Endodermal cell (in vitro differentiated cells): ENCODE measurements at regions not wholly inside any gene's neighbourhood (a gene's known extent, or its start where the extent isn't known, plus 50 kb on each side); places are given as distances from the start of the nearest gene placed in this dataset.

Source experiments
- DNase-seq: peaks from one replicate; pipeline ENCODE4 v3.0.0-alpha.2; 2017
- H3K27ac ChIP-seq: 2 replicates; pipeline ENCODE4 v1.5.1; 2013; ENCODE audit warnings: mild to moderate bottlenecking, low read depth, low read length, moderate library complexity
- H3K27me3 ChIP-seq: 2 replicates; pipeline ENCODE4 v1.6.1; 2013; ENCODE audit warnings: mild to moderate bottlenecking, low read length, moderate library complexity; ENCODE audit not compliant: insufficient read depth, control insufficient read depth, poor library complexity, severe bottlenecking
- H3K36me3 ChIP-seq: 2 replicates; pipeline ENCODE4 v1.7.0; 2013; ENCODE audit warnings: mild to moderate bottlenecking, low read length, moderate library complexity; ENCODE audit not compliant: control insufficient read depth, insufficient read depth
- H3K4me1 ChIP-seq: one replicate; pipeline ENCODE4 v1.7.0; 2013; ENCODE audit warnings: low read length; ENCODE audit not compliant: control insufficient read depth, insufficient read depth
- H3K4me3 ChIP-seq: 2 replicates; pipeline ENCODE4 v1.5.1; 2013; ENCODE audit warnings: mild to moderate bottlenecking, low read length, moderate library complexity
- H3K9ac ChIP-seq: 2 replicates; pipeline ENCODE4 v1.6.1; 2013; ENCODE audit warnings: mild to moderate bottlenecking, low read length, moderate library complexity; ENCODE audit not compliant: poor library complexity, severe bottlenecking; ENCODE audit errors: extremely low read depth
- H3K9me3 ChIP-seq: 2 replicates; pipeline ENCODE4 v1.6.1; 2013; ENCODE audit warnings: mild to moderate bottlenecking, low read length, moderate library complexity; ENCODE audit not compliant: control insufficient read depth
- H3K27ac Mint-ChIP-seq: 2 replicates; pipeline ENCODE4 v1.8.0; 2020; ENCODE audit warnings: mixed read lengths
- H3K27me3 Mint-ChIP-seq: 2 replicates; pipeline ENCODE4 v1.8.0; 2021; ENCODE audit warnings: mild to moderate bottlenecking, mixed read lengths; ENCODE audit not compliant: insufficient read depth
- H3K36me3 Mint-ChIP-seq: 2 replicates; pipeline ENCODE4 v1.8.0; 2020; ENCODE audit warnings: low read depth, mixed read lengths
- H3K4me1 Mint-ChIP-seq: 2 replicates; pipeline ENCODE4 v1.8.0; 2020; ENCODE audit warnings: mixed read lengths
- H3K4me3 Mint-ChIP-seq: 2 replicates; pipeline ENCODE4 v1.8.0; 2020; ENCODE audit warnings: mild to moderate bottlenecking, moderate library complexity, mixed read lengths
- H3K9me3 Mint-ChIP-seq: 2 replicates; pipeline ENCODE4 v1.8.0; 2020; ENCODE audit warnings: mild to moderate bottlenecking, mixed read lengths
- WGBS, 2 experiments: methylation state at CpG; one replicate each; pipeline versions ENCODE4 v1.1.5 to v1.1.7; 2013; ENCODE audit warnings: missing lambda C conversion rate in 2 of 2, mixed read lengths in 1 of 2; ENCODE audit not compliant: insufficient coverage in 1 of 2, insufficient read length in 1 of 2; 5-methylcytosine and 5-hydroxymethylcytosine counted together
- TF ChIP-seq, protein P1 (sequence below): fragments of 200-600 bp; sonication (generic); conservative IDR thresholded peaks from 2 replicates; pipeline ENCODE4 v1.5.0; 2021; ENCODE audit warnings: antibody characterized with exemption, mild to moderate bottlenecking

DNA sequence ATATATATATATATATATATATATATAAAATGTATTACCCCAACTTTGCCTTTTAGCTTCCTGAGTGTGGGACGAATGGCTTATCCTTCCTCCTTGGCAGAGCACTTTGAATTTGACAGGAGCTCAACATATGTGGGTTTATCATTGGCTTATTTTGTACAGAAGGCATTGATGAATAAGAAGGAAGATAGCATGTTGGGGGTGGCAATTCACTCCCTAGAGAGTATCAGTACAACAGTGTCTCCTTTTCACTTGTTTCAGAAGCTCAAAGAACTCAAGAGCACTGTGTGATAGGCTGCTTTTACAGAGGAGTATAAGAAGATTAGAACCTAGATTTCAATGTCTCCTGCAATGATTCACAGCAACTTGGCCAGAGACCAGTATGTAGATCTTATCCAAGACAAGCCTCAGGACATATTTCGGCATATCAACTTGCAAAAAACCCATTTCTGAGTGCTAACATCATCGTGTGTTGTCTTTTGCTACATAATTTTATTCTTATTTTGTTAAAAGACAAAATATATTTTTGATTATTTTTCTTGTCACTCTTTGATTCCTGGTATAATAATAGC, 345.8 kb downstream of the SOCS6 start:
- H3K4me1 Mint-ChIP-seq = no peaks in the 10 kb centered on the region
- no peak overlapping the region for H3K27ac Mint-ChIP-seq
- Histone ChIP-seq H3K9ac (no peak overlapping the region), H3K4me3 (no peak overlapping the region), H3K4me1 (no peaks in the 10 kb centered on the region), H3K27ac (no peak overlapping the region), H3K9me3 (peaks cover 50% of the 10 kb centered on the region), H3K27me3 (no peaks in the 10 kb centered on the region), H3K36me3 (no peaks in the 10 kb centered on the region)
- TF ChIP-seq, protein P1, sequence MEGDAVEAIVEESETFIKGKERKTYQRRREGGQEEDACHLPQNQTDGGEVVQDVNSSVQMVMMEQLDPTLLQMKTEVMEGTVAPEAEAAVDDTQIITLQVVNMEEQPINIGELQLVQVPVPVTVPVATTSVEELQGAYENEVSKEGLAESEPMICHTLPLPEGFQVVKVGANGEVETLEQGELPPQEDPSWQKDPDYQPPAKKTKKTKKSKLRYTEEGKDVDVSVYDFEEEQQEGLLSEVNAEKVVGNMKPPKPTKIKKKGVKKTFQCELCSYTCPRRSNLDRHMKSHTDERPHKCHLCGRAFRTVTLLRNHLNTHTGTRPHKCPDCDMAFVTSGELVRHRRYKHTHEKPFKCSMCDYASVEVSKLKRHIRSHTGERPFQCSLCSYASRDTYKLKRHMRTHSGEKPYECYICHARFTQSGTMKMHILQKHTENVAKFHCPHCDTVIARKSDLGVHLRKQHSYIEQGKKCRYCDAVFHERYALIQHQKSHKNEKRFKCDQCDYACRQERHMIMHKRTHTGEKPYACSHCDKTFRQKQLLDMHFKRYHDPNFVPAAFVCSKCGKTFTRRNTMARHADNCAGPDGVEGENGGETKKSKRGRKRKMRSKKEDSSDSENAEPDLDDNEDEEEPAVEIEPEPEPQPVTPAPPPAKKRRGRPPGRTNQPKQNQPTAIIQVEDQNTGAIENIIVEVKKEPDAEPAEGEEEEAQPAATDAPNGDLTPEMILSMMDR = no peak
- no peaks in the 10 kb centered on the region for H3K36me3 Mint-ChIP-seq
- H3K9me3 Mint-ChIP-seq = no peaks in the 10 kb centered on the region
- no peak for DNase-seq
- WGBS, 2 experiments = 50 to 75% methylated on average over 1 to 2 of the region's 3 CpGs
- H3K27me3 Mint-ChIP-seq = no peaks in the 10 kb centered on the region
- H3K4me3 Mint-ChIP-seq = no peak overlapping the region

DNA sequence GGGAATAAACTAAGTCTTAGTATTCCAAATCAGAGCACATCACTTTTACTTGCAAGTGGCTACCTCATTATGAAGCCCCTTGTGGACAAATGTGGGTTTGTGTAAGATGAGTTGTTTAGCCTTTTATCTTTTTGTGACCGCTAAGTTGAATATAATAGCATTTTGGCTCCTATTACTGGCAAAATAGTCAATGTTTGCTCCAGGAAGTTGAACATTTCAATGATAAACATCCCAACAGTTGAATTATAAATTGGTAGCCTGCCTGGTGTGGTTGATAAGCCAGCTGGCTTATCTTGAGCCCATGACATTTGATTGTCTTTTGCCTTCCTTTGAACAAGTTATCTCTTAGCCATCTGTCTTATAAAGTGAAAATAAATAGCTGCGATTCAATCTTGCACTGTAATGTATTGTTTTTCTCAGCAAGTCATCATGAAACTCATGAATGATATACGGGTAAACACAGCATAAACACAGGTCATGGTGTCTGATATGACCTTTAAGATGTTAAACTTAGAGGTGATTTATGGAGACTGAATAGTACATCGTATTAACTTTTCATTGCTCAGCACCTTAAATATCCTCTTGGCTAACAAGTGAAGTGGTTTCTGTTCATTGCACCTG, 338.4 kb downstream of the SOCS6 start:
- TF ChIP-seq, protein P1 = peak; percentile 58
- no peak overlapping the region for H3K4me3 ChIP-seq
- no peaks in the 10 kb centered on the region for H3K36me3 ChIP-seq
- no peak overlapping the region for H3K9ac ChIP-seq
- H3K27me3 ChIP-seq = no peaks in the 10 kb centered on the region
- no peaks in the 10 kb centered on the region for H3K4me1 ChIP-seq
- H3K9me3 ChIP-seq = peaks cover 12% of the 10 kb centered on the region
- Mint-ChIP-seq H3K27ac (no peak overlapping the region), H3K36me3 (no peaks in the 10 kb centered on the region), H3K27me3 (no peaks in the 10 kb centered on the region), H3K4me1 (peaks cover 10% of the 10 kb centered on the region), H3K4me3 (no peak overlapping the region), H3K9me3 (no peaks in the 10 kb centered on the region)
- no peak for DNase-seq
- WGBS, 2 experiments = 87 to 88% methylated on average over 3 to 4 of the region's 4 CpGs
- no peak overlapping the region for H3K27ac ChIP-seq

DNA sequence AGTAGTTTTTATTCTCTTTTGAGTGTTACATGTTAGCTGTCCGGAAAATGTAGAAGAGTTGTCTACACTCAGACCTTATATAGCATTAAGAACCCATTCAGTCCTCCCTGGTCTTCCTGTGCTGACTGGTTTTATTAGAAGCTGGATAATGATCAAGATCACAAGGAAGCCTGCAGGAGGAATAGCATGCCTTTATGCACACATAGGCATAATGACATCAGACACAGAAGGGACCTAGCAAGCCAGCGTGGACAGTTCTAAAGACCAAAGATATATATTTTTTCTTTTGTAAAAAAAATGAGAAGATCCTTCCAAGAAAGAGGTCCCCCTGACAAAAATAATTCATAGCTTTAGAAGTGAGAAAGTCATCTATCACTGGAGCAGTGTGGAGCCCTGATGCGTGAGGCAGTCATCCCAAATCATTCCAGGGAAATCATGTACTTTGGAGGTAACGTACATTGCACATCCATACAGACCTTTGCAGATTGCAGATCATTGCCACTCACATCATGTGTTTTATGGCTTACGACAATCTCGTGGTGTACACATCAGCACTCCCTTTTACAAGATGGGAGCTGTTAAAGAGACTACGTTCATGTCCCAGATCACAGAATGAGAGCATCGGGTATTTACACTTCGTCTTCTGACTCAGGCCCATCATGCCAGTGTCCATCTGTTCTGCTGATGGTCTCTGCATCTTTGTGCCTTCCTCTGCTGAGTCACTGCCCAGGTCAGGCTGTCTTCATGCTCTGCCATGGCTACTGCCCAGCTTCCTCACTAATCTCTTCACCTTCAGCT, 334.0 kb downstream of the SOCS6 start:
- Mint-ChIP-seq H3K4me3 (no peak overlapping the region), H3K36me3 (no peaks in the 10 kb centered on the region), H3K27ac (no peak overlapping the region), H3K9me3 (no peaks in the 10 kb centered on the region), H3K27me3 (no peaks in the 10 kb centered on the region), H3K4me1 (peaks cover 15% of the 10 kb centered on the region)
- Histone ChIP-seq H3K4me1 (no peaks in the 10 kb centered on the region), H3K9ac (no peak overlapping the region), H3K27ac (no peak overlapping the region), H3K9me3 (peaks cover 23% of the 10 kb centered on the region), H3K27me3 (no peaks in the 10 kb centered on the region), H3K4me3 (no peak overlapping the region), H3K36me3 (no peaks in the 10 kb centered on the region)
- DNase-seq = no peak
- TF ChIP-seq, protein P1 = no peak
- WGBS, 2 experiments = 71 to 86% methylated on average over 5 to 9 of the region's 9 CpGs
